ENCODE measurements at regions not wholly inside any gene's neighbourhood (a gene's known extent, or its start where the extent isn't known, plus 50 kb on each side); places are given as distances from the start of the nearest gene placed in this dataset.

- Histone ChIP-seq H4K20me1 (ENCODE audit: insufficient read depth) (no peaks in the 10 kb centered on the region), H3K4me2 (ENCODE audit: low read length) (no peak overlapping the region), H3K9me3 (ENCODE audit: control insufficient read depth in 1 of 2, insufficient read depth in 1 of 2, low read depth in 1 of 2, low read length in 2 of 2) (no peaks in the 10 kb centered on the region), H3K27ac (ENCODE audit: low read depth, low read length) (no peak overlapping the region), H3K4me3 (replicated peaks in 1 of 2; ENCODE audit: low read depth in 1 of 2, low read length in 2 of 2) (no peak overlapping the region), H3K79me2 (ENCODE audit: insufficient read depth, low read length) (no peaks in the 10 kb centered on the region), H3K4me1 (ENCODE audit: control insufficient read depth in 1 of 2, insufficient read depth in 2 of 2, low read length in 2 of 2) (peaks cover 0 to 4% of the 10 kb centered on the region in 2 experiments; a peak in 2 of 4 replicates), H2AFZ (ENCODE audit: low read depth, low read length, poor library complexity, severe bottlenecking) (no peak overlapping the region), H3K9ac (ENCODE audit: low read length) (no peak overlapping the region), H3K36me3 (ENCODE audit: control insufficient read depth in 1 of 2, insufficient read depth in 2 of 2, low read length in 2 of 2) (no peaks in the 10 kb centered on the region), H3K27me3 (ENCODE audit: insufficient read depth, low read length) (no peaks in the 10 kb centered on the region), H3K9me2 (ENCODE audit: insufficient read depth) (no peaks in the 10 kb centered on the region)
- DNase-seq (ENCODE audit: low read depth, low spot score) (no peak), ATAC-seq (no peak)
- BruUV-seq (replicated peaks), result no TSS peak
- TF ChIP-seq ZFX (IDR thresholded peaks at IDR 0.05), result no peak
- TF ChIP-seq ZBTB33 (IDR thresholded peaks at IDR 0.05; ENCODE audit: extremely low read depth, insufficient replicate concordance, low read length), result no peak
- no peak for TF ChIP-seq SRF (IDR thresholded peaks at IDR 0.05; ENCODE audit: low read depth)
- TF ChIP-seq SP1 (IDR thresholded peaks at IDR 0.05; ENCODE audit: low read depth), result no peak
- TF ChIP-seq REST (IDR thresholded peaks at IDR 0.05; ENCODE audit: low read depth), result no peak
- TF ChIP-seq POLR2A (IDR thresholded peaks at IDR 0.05; ENCODE audit: borderline replicate concordance, extremely low read depth, insufficient read depth, insufficient read length), result no peak
- TF ChIP-seq RAD21 (IDR thresholded peaks at IDR 0.05; ENCODE audit: low read depth), result no peak
- no peak for TF ChIP-seq ZNF274 (IDR thresholded peaks at IDR 0.05; ENCODE audit: low read depth, low read length)
- no peak for TF ChIP-seq ATF3 (IDR thresholded peaks at IDR 0.05)
- no peak for TF ChIP-seq CBX3 (IDR thresholded peaks at IDR 0.05; ENCODE audit: low read depth)
- TF ChIP-seq ELF1 (IDR thresholded peaks at IDR 0.05; ENCODE audit: borderline replicate concordance, low read depth), result no peak
- no peak for TF ChIP-seq JUND (IDR thresholded peaks at IDR 0.05)
- TF ChIP-seq EGR1 (IDR thresholded peaks at IDR 0.05; ENCODE audit: low read depth), result no peak
- no peak for TF ChIP-seq CTCF (IDR thresholded peaks at IDR 0.05 in 2 of 3, conservative IDR thresholded peaks at IDR 0.05 in 1 of 3; ENCODE audit: borderline replicate concordance in 1 of 3, insufficient read depth in 1 of 3, low read depth in 2 of 3, low read length in 2 of 3)
- TF ChIP-seq EZH2 (IDR thresholded peaks at IDR 0.05), result no peak
- no peak for TF ChIP-seq POLR2AphosphoS5 (IDR thresholded peaks at IDR 0.05; ENCODE audit: low read depth, low read length)
- no peak for TF ChIP-seq EZH2phosphoT487 (IDR thresholded peaks at IDR 0.05; ENCODE audit: borderline replicate concordance)
- TF ChIP-seq MAX (IDR thresholded peaks at IDR 0.05), result no peak
- ChIA-PET RAD21 (ENCODE audit: low non-redundant PET in 1 of 2, low total read pairs in 2 of 2, uncharacterized antibody in 2 of 2, unreplicated experiment in 2 of 2) (no interaction called here), POLR2A (no interaction called here), CTCF (interaction anchor here (1.2 kb wide), 1 partner anchor 9 kb away, joined by 3 read pairs; no protein-coding TSS in a partner anchor)
- intact Hi-C loops (cut with micrococcal nuclease), result no loop called here
Measured at GRCh38 chr14:34231626-34232025, 230.4 kb downstream of the SPTSSA start.

All from HCT116 (cell line).